ENCODE measurements at regions not wholly inside any gene's neighbourhood (a gene's known extent, or its start where the extent isn't known, plus 50 kb on each side); places are given as distances from the start of the nearest gene placed in this dataset.

- no peak for DNase-seq (ENCODE audit: low spot score)
- TF ChIP-seq, protein P1, sequence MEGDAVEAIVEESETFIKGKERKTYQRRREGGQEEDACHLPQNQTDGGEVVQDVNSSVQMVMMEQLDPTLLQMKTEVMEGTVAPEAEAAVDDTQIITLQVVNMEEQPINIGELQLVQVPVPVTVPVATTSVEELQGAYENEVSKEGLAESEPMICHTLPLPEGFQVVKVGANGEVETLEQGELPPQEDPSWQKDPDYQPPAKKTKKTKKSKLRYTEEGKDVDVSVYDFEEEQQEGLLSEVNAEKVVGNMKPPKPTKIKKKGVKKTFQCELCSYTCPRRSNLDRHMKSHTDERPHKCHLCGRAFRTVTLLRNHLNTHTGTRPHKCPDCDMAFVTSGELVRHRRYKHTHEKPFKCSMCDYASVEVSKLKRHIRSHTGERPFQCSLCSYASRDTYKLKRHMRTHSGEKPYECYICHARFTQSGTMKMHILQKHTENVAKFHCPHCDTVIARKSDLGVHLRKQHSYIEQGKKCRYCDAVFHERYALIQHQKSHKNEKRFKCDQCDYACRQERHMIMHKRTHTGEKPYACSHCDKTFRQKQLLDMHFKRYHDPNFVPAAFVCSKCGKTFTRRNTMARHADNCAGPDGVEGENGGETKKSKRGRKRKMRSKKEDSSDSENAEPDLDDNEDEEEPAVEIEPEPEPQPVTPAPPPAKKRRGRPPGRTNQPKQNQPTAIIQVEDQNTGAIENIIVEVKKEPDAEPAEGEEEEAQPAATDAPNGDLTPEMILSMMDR (IDR thresholded peaks at IDR 0.05) = no peak
- no peaks in the 10 kb centered on the region for H3K36me3 ChIP-seq
- no peak for ATAC-seq (ENCODE audit: insufficient number of reproducible peaks, low FRiP score, low read depth)
- no peak overlapping the region for H3K4me3 ChIP-seq
- no peaks in the 10 kb centered on the region for H3K27me3 ChIP-seq (replicated peaks; ENCODE audit: insufficient read depth)
- no peak overlapping the region for H3K27ac ChIP-seq
- no peaks in the 10 kb centered on the region for H3K9me3 ChIP-seq
- peaks cover 0 to 6% of the 10 kb centered on the region in 2 donors for H3K4me1 ChIP-seq (ENCODE audit: control insufficient read depth in 1 of 2, low read depth in 2 of 2)
These were observed 222.7 kb upstream of the ZMIZ1 start for GRCh38 chr10:78846071-78846470.

DNA sequence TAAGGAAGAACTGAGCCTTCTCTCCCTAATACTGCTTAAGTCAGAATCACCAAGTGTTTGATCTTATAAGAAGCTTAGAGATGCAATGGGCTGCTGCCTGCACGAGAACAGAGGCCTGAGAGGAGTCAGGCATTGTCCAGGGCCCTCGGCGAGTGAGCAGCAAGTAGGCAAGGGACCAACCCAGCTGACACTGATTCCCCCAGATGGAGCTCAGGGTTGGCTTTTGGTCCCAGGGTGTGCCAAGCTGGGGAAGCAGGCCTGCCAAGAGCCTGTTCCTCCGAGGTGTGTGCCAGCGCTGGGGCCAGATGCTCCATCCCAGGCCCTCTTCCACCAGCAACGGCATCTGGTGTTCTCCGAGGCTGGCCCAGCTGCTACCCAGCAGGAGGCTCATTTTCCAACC is 222.0 kb upstream of the ZMIZ1 start:
- no peak for DNase-seq (ENCODE audit: low spot score)

GRCh38 chr10:78847485-78847884 is 221.3 kb upstream of the ZMIZ1 start:
- Histone ChIP-seq H3K4me1 (ENCODE audit: control insufficient read depth in 1 of 2, low read depth in 2 of 2) (peaks cover 0 to 6% of the 10 kb centered on the region in 2 donors), H3K4me3 (no peak overlapping the region), H3K27ac (no peak overlapping the region), H3K9me3 (no peaks in the 10 kb centered on the region), H3K27me3 (replicated peaks; ENCODE audit: insufficient read depth) (no peaks in the 10 kb centered on the region), H3K36me3 (no peaks in the 10 kb centered on the region)
- TF ChIP-seq, protein P1 (IDR thresholded peaks at IDR 0.05) = no peak
- DNase-seq (ENCODE audit: low spot score) (no peak), ATAC-seq (ENCODE audit: insufficient number of reproducible peaks, low FRiP score, low read depth) (no peak)

More for the DNA sequence above, 222.0 kb upstream of the ZMIZ1 start:
- no peak for ATAC-seq (ENCODE audit: insufficient number of reproducible peaks, low FRiP score, low read depth)
- Histone ChIP-seq H3K27me3 (replicated peaks; ENCODE audit: insufficient read depth) (no peaks in the 10 kb centered on the region), H3K4me3 (no peak overlapping the region), H3K36me3 (no peaks in the 10 kb centered on the region), H3K4me1 (ENCODE audit: control insufficient read depth in 1 of 2, low read depth in 2 of 2) (peaks cover 0 to 6% of the 10 kb centered on the region in 2 donors), H3K9me3 (no peaks in the 10 kb centered on the region), H3K27ac (no peak overlapping the region)
- TF ChIP-seq, protein P1 (IDR thresholded peaks at IDR 0.05) = no peak

- peaks cover 0 to 6% of the 10 kb centered on the region in 2 donors for H3K4me1 ChIP-seq (ENCODE audit: control insufficient read depth in 1 of 2, low read depth in 2 of 2)
- ATAC-seq (ENCODE audit: insufficient number of reproducible peaks, low FRiP score, low read depth) (no peak), DNase-seq (ENCODE audit: low spot score) (no peak)
- no peaks in the 10 kb centered on the region for H3K9me3 ChIP-seq
- no peak overlapping the region for H3K27ac ChIP-seq
- H3K4me3 ChIP-seq = no peak overlapping the region
- H3K36me3 ChIP-seq = no peaks in the 10 kb centered on the region
- TF ChIP-seq, protein P1 (IDR thresholded peaks at IDR 0.05) = no peak
- H3K27me3 ChIP-seq (replicated peaks; ENCODE audit: insufficient read depth) = no peaks in the 10 kb centered on the region
These were observed 219.7 kb upstream of the ZMIZ1 start for GRCh38 chr10:78849115-78849514.

DNA sequence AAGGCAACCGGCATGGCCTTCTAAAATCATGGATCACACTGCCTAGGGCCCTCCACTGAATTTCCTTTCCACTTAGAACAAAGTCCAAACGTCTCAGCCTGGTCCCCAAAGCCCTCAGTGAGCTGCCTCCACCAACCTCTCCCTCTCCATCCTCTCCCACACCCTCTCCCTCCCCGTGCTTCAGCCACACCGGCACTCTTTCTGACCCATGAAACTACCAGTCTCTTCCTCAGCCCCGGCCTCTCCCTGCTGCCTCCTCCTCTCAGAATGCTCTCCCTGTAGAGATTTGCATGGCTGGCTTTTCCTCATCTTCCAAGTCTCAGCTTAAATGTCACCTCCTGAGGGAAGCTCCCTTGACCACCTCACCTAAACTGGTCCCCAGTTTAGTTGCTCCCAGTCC is 219.0 kb upstream of the ZMIZ1 start:
- Histone ChIP-seq H3K9me3 (no peaks in the 10 kb centered on the region), H3K27ac (no peak overlapping the region), H3K4me1 (ENCODE audit: control insufficient read depth in 1 of 2, low read depth in 2 of 2) (peaks cover 0 to 6% of the 10 kb centered on the region in 2 donors), H3K36me3 (no peaks in the 10 kb centered on the region), H3K27me3 (replicated peaks; ENCODE audit: insufficient read depth) (no peaks in the 10 kb centered on the region), H3K4me3 (no peak overlapping the region)
- TF ChIP-seq, protein P1 (IDR thresholded peaks at IDR 0.05) = no peak
- ATAC-seq (ENCODE audit: insufficient number of reproducible peaks, low FRiP score, low read depth) = no peak
- DNase-seq (ENCODE audit: low spot score) = no peak

All from thoracic aorta (tissue), 2 donors.